ENCODE measurements at regions not wholly inside any gene's neighbourhood (a gene's known extent, or its start where the extent isn't known, plus 50 kb on each side); places are given as distances from the start of the nearest gene placed in this dataset.

DNA sequence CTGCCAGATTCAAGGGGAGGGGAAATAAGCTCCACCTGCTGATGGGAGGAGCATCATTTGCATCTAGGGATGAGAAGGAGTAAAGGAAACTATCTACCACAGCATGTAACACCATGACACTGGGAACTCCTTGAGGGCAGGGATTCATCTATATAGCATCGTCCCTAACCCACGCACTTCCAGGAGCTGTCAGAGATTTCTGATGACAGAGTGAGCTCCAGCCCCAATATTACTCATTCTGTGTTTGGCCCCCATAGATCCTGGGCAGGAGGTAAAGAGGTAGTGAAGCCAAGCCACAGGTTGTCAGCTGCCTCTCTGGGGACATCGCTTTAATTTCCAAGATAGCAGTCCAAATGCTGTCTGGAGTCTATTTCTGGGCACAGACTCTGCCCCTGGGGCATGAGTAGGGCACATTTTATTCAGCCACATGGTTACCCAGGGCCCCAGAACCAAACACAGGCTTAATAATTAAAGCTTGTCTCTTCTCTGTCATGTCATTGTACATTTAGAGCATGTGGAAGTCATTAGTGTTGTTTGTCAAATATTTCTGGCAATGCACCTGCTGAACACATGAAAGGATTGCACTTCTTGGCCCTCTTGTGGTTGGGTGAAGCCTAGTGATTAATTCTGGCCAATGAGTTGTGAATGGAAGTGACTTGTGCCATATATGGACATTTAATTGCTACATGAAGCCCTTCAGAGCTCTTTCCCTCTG, 105.9 kb upstream of the POU3F1 start:
- no peak for TF ChIP-seq POLR2A (IDR thresholded peaks at IDR 0.05)
- TF ChIP-seq, protein P1, sequence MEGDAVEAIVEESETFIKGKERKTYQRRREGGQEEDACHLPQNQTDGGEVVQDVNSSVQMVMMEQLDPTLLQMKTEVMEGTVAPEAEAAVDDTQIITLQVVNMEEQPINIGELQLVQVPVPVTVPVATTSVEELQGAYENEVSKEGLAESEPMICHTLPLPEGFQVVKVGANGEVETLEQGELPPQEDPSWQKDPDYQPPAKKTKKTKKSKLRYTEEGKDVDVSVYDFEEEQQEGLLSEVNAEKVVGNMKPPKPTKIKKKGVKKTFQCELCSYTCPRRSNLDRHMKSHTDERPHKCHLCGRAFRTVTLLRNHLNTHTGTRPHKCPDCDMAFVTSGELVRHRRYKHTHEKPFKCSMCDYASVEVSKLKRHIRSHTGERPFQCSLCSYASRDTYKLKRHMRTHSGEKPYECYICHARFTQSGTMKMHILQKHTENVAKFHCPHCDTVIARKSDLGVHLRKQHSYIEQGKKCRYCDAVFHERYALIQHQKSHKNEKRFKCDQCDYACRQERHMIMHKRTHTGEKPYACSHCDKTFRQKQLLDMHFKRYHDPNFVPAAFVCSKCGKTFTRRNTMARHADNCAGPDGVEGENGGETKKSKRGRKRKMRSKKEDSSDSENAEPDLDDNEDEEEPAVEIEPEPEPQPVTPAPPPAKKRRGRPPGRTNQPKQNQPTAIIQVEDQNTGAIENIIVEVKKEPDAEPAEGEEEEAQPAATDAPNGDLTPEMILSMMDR (IDR thresholded peaks at IDR 0.05) = peak in 2 of 6 experiments; percentile 8 to 22

Measured in adrenal gland (tissue), 5 donors.